ENCODE measurements at regions not wholly inside any gene's neighbourhood (a gene's known extent, or its start where the extent isn't known, plus 50 kb on each side); places are given as distances from the start of the nearest gene placed in this dataset.

- no peak for DNase-seq
These were observed 217.3 kb upstream of the SERP2 start for GRCh38 chr13:44156294-44156658.

GRCh38 chr13:44157606-44158005 lies 216.0 kb upstream of the SERP2 start:
- DNase-seq, result no peak

DNA sequence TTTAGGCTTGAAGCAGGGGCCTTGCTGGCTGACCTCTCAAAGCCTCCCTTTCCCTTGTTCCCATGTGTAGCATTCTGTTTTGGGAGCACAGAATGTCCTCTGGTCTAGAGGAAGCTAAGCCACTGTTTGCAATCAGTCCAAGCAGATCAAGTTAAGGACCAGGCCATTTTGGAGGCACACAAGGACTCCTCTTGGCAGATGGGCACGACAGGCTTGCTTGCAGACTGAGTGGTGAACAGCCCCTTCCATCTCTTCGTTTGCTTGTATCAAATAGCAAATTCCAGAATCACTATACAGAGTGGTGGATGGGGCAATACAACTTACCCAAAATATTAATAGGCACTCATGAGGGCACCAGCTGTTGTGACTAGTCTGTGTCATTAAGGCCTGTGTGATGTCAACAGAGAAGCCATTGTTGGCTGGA lies 215.5 kb upstream of the SERP2 start:
- no peak for DNase-seq

- DNase-seq, result no peak
These were observed 214.6 kb upstream of the SERP2 start for GRCh38 chr13:44158881-44159632.

GRCh38 chr13:44159633-44160279 lies 213.9 kb upstream of the SERP2 start:
- no peak for DNase-seq

GRCh38 chr13:44160591-44161191 lies 212.9 kb upstream of the SERP2 start:
- peak; percentile 32 for DNase-seq

- DNase-seq, result no peak
These were observed 210.5 kb upstream of the SERP2 start for GRCh38 chr13:44163108-44163507.

DNA sequence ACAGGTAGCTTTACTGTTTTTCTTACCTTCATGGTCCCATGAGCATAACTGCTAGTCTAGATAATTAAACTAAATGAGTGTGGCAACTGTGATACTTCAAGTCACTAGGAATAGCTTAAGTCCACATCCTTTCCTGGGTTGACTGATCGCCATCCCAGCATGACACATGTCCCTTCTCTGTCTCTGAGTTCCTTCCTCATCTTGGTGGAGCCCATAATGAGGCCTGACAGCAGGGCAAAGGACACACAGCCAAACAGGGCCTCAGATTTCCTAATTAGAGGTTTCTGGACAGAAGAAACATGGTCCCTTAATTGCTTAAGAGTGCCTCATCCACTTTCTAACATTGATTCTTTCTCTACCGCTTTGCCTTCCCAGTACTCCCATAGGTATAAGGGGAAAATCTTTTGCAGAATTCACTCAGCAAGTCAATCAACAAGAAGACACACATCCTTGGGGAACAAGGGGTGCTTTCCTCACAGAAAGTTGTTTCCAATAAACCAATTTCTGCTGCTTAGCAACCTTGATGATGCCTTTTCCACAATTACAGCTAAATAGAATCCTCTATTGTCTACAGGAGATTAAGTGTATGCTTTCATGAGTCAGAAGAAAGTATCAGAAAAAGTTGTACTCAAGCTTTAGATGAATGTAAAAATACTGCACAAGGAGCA lies 208.3 kb upstream of the SERP2 start:
- no peak for DNase-seq

DNA sequence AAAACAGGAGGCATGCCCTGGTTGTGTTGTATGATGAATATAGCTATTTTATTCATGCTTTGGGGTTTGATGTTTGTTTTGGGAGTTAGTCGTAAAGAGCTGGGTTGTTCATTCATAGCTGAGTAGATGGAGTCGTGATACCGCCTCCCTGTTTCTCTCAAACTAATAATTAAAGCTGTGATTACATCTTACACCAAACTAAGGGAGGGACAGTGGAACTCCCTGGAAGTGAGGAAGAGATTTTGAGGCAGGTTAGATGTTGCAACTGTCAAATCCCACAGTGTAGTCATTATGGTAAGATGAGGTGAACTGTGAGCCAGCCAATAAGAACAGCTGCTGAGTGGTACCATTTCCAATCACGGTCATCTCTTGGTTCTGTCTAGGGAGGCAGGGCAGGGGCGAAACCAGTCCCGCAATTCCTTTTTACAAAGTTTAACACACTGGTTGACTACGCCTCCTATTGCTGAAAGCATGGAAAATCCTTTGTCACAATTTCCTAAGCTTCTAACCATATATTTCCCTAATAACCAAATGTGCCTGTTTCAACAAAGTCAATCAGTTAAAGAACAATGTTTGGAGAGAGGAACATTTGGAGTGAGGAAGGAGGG lies 207.6 kb upstream of the SERP2 start:
- DNase-seq, result no peak

DNA sequence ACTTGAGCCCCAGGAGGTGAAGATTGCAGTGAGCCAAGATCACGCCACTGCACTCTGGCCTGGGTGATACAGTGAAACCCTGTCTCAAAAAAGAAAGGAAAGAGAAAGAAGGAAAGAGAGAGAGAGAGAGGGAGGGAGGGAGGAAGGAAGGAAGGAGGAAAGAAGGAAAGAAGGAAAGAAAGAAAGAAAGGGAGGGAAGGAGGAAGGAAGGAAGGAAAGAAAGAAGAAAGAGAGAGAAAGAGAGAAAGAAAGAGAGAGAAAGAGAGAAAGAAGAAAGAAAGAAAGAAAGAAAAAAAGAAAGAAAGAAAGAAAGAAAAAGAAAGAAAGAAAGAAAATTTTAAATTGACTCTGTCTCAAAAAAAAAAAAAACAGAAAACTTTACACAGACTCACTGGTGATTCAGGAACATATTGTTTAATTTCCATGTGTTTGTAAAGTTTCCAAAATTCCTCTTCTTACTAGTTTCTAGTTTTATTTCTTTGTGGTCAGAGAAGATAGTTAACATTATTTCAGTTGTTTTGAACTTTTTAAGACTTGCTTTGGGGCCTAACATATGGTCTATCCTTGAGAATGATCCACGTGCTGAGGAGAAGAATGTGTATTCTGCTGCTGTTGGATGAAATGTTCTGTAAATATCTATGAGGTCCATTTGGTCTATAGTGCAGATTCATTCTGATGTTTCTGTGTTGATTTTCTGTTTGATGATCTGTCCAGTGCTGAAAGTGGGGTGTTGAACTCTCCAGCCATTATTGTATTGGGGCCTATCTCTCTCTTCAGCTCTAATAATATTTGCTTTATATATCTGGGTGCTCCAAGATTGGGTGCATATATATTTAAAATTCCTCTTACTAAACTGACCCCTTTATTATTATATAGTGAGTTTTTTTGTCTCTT lies 204.4 kb upstream of the SERP2 start:
- DNase-seq, result no peak

DNA sequence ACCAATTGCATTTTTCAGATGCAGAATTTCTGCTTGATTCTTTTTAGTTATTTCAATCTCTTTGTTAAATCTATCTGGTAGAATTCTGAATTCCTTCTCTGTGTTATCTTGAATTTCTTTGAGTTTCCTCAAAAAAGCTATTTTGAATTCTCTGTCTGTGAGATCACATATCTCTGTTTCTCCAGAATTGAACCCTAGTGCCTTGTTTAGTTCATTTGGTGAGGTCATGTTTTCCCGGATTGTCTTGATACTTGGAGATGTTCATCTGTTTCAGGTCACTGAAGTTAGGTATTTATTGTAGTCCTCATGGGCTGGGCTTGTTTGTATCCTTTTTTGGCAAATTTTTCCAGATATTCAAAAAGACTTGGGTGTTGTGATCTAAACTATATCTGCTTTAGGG lies 202.9 kb upstream of the SERP2 start:
- DNase-seq, result no peak

DNA sequence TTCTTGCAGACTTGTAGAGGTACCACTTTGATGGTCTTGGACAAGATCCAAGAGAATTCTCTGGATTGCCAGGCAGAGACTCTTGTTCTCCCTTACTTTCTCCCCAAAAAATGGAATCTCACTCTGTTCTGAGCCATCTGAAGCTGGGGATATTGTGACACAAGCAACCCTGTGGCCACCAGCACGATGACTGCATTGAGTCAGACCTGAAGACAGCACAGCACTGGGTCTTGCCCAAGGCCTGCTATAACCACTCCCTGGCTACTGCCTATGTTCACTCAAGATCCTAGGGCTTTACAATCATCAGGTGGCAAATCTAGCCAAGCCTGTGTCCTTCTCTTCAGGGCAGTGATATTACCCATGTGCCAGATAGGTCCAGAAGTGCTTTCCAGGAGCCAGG lies 202.5 kb upstream of the SERP2 start:
- DNase-seq, result no peak

GRCh38 chr13:44171861-44172260 lies 201.8 kb upstream of the SERP2 start:
- DNase-seq, result no peak

GRCh38 chr13:44172281-44172810 lies 201.3 kb upstream of the SERP2 start:
- DNase-seq, result no peak

- no peak for DNase-seq
These were observed 198.7 kb upstream of the SERP2 start for GRCh38 chr13:44174769-44175425.

- no peak for DNase-seq
These were observed 197.5 kb upstream of the SERP2 start for GRCh38 chr13:44176173-44176572.

GRCh38 chr13:44180876-44181536 lies 192.6 kb upstream of the SERP2 start:
- DNase-seq, result no peak

- DNase-seq, result no peak
These were observed 191.7 kb upstream of the SERP2 start for GRCh38 chr13:44181931-44182330.

DNA sequence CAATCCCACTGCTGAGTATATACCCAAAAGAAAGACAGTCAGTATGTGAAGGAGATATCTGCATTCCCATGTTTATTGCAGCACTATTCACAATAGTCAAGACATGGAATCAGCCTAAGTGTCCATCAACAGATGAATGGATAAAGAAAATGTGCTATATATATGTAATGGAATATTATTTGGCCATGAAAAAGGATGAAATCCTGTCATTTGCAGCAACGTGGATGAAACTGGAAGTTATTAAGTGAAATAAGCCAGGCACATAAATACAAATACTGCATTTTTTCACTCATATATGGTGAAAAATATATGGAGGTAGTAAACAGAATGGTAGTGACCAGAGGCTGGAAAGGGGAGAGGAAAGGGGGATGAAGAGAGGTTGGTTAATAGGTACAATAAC lies 188.9 kb upstream of the SERP2 start:
- no peak for DNase-seq

DNA sequence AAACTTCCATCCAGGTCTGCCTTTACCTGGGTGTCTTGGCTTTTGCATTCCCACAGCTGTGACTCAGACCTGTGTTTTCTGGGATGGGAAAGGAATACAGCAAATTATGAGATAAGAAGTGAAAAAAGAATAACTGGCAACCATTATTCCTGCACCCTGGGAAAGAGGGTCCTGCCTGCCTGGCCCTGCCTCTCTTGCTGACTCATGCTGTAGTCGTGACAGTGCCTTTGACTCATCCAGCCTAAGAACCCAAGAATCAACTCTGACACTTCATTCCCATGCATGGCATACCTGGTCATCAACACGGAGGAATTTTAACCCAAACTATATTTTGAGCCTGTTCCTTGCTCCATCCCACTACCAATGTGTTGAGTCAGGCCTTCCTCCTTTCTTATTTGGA lies 185.4 kb upstream of the SERP2 start:
- DNase-seq, result no peak

- no peak for DNase-seq
These were observed 184.5 kb upstream of the SERP2 start for GRCh38 chr13:44189085-44189484.
